Liver (tissue), 8 donors: ENCODE measurements at regions not wholly inside any gene's neighbourhood (a gene's known extent, or its start where the extent isn't known, plus 50 kb on each side); places are given as distances from the start of the nearest gene placed in this dataset.

ENCODE experiments used
- DNase-seq: peaks from one replicate; pipeline ENCODE4 v3.0.0-alpha.2; 2017; ENCODE audit warnings: low spot score
- H3K27ac ChIP-seq, 2 donors: one replicate each; pipeline ENCODE4 v1.7.0; 2013; ENCODE audit warnings: inconsistent platforms in 2 of 2, low read length in 2 of 2, control low read depth in 1 of 2, low read depth in 1 of 2, mild to moderate bottlenecking in 1 of 2
- H3K27me3 ChIP-seq, 4 donors: one replicate each; pipeline versions ENCODE4 v1.6.1 to v1.7.0; 2013; ENCODE audit warnings: low read length in 3 of 4, inconsistent platforms in 1 of 4, mild to moderate bottlenecking in 1 of 4, moderate library complexity in 1 of 4; ENCODE audit not compliant: control insufficient read depth in 4 of 4, insufficient read depth in 4 of 4
- H3K36me3 ChIP-seq, 4 donors: one replicate each; pipeline versions ENCODE4 v1.6.1 to v1.7.0; 2013; ENCODE audit warnings: low read length in 3 of 4, mild to moderate bottlenecking in 3 of 4, low read depth in 1 of 4, moderate library complexity in 1 of 4; ENCODE audit not compliant: control insufficient read depth in 4 of 4, insufficient read depth in 3 of 4
- H3K4me1 ChIP-seq, 4 donors: one replicate each; pipeline versions ENCODE4 v1.6.1 to v1.7.0; 2013; ENCODE audit warnings: low read length in 3 of 4, mild to moderate bottlenecking in 3 of 4, moderate library complexity in 1 of 4; ENCODE audit not compliant: control insufficient read depth in 4 of 4, insufficient read depth in 4 of 4
- H3K4me3 ChIP-seq, 3 donors: one replicate each; pipeline versions ENCODE4 v1.6.1 to v1.7.0; 2013; ENCODE audit warnings: low read length in 3 of 3, control low read depth in 1 of 3, low read depth in 1 of 3, mild to moderate bottlenecking in 1 of 3
- H3K9ac ChIP-seq, 2 donors: one replicate each; pipeline ENCODE4 v1.7.0; 2013; ENCODE audit warnings: low read length in 2 of 2, mild to moderate bottlenecking in 2 of 2, moderate library complexity in 2 of 2, control low read depth in 1 of 2, low read depth in 1 of 2
- H3K9me3 ChIP-seq, 4 donors: one replicate each; pipeline versions ENCODE4 v1.6.1 to v1.7.0; 2013; ENCODE audit warnings: low read length in 3 of 4; ENCODE audit not compliant: control insufficient read depth in 4 of 4
- EGR1 ChIP-seq, 2 donors: IDR thresholded peaks; 2 replicates each; pipeline ENCODE4 v1.6.1; 2016 to 2018; ENCODE audit warnings: antibody characterized with exemption in 2 of 2, low read depth in 2 of 2
- FOXA1 ChIP-seq: IDR thresholded peaks from 2 replicates; pipeline ENCODE4 v1.6.1; 2016; ENCODE audit warnings: antibody characterized with exemption
- FOXA2 ChIP-seq: IDR thresholded peaks from 2 replicates; pipeline ENCODE4 v1.6.1; 2016; ENCODE audit warnings: antibody characterized with exemption
- GABPA ChIP-seq, 2 donors: IDR thresholded peaks in 1 of 2; conservative IDR thresholded peaks in 1 of 2; 2 replicates each; pipeline ENCODE4 v1.6.1; 2016; ENCODE audit warnings: antibody characterized with exemption in 2 of 2, mild to moderate bottlenecking in 1 of 2, moderate library complexity in 1 of 2
- HNF4A ChIP-seq, 2 donors: conservative IDR thresholded peaks; 2 replicates each; pipeline ENCODE4 v1.6.1; 2016; ENCODE audit warnings: antibody characterized with exemption in 2 of 2, mild to moderate bottlenecking in 2 of 2
- HNF4G ChIP-seq: IDR thresholded peaks from 2 replicates; pipeline ENCODE4 v1.6.1; 2016; ENCODE audit warnings: antibody characterized with exemption
- JUND ChIP-seq, 2 donors: IDR thresholded peaks; 2 replicates each; pipeline ENCODE4 v1.6.1; 2016; ENCODE audit warnings: antibody characterized with exemption in 2 of 2
- NR2F2 ChIP-seq: IDR thresholded peaks from 2 replicates; pipeline ENCODE4 v1.6.1; 2016; ENCODE audit warnings: antibody characterized with exemption
- RAD21 ChIP-seq, 2 donors: IDR thresholded peaks; 2 replicates each; pipeline ENCODE4 v1.6.1; 2016; ENCODE audit warnings: antibody characterized with exemption in 2 of 2, mild to moderate bottlenecking in 2 of 2
- RXRA ChIP-seq, 2 donors: IDR thresholded peaks; 2 replicates each; pipeline ENCODE4 v1.6.1; 2017 to 2018; ENCODE audit warnings: antibody characterized with exemption in 2 of 2, mild to moderate bottlenecking in 1 of 2
- SP1 ChIP-seq: IDR thresholded peaks from 2 replicates; pipeline ENCODE4 v1.6.1; 2018; ENCODE audit warnings: antibody characterized with exemption, mild to moderate bottlenecking
- TAF1 ChIP-seq: conservative IDR thresholded peaks from 2 replicates; pipeline ENCODE4 v1.6.1; 2016; ENCODE audit warnings: antibody characterized with exemption, mild to moderate bottlenecking
- YY1 ChIP-seq: IDR thresholded peaks from 2 replicates; pipeline ENCODE4 v1.6.1; 2016; ENCODE audit warnings: antibody characterized with exemption, mild to moderate bottlenecking
- WGBS: extraction: QIAGEN DNeasy Blood & Tissue Kit; methylation state at CpG from one replicate; pipeline ENCODE4 v1.1.7; 2013; 5-methylcytosine and 5-hydroxymethylcytosine counted together
- TF ChIP-seq, protein P1 (sequence below): fragments of 150-350 bp; IDR thresholded peaks from 2 replicates; pipeline ENCODE4 v1.5.1; 2017; ENCODE audit warnings: improper control_type of control experiment, low read depth, low read length; ENCODE audit not compliant: missing input control
- TF ChIP-seq, protein P2 (sequence below): IDR thresholded peaks from 2 replicates; pipeline ENCODE4 v1.6.1; 2016; ENCODE audit warnings: antibody characterized with exemption
- TF ChIP-seq, protein P3 (sequence below): IDR thresholded peaks from 2 replicates; pipeline ENCODE4 v1.6.1; 2016; ENCODE audit warnings: antibody characterized with exemption
- TF ChIP-seq, protein P4 (sequence below): IDR thresholded peaks from 2 replicates; pipeline ENCODE4 v1.6.1; 2016; ENCODE audit warnings: antibody characterized with exemption
- TF ChIP-seq, protein P5 (sequence below): IDR thresholded peaks from 2 replicates; pipeline ENCODE4 v1.6.1; 2016; ENCODE audit warnings: antibody characterized with exemption, mild to moderate bottlenecking
- donor health status: healthy.
- donor health status: healthy.
- donor health status: healthy.
- donor health status: healthy.
- donor health status: healthy.

DNA sequence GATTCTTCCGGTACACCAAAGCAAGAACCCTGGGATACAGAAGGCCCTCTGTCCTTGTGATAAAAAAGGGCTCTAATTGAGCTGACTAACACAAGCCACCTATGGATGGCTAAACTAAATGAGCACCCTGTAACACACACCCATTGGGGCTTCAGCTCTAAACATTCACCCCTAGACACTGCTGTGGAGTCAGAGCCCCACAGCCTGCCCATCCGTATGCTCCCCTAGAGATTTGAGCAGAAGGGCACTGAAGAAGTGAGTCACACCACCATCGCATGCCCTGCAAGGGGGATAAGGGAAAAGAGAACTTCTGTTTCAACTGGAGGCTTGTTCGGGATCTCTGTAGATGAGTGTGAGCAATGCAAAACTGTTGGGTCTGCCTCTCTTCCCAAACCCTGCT lies 545.2 kb downstream of the KCTD8 start:
- no peaks in the 10 kb centered on the region for H3K27me3 ChIP-seq
- no peak overlapping the region for H3K9ac ChIP-seq
- DNase-seq, result no peak
- 90% methylated on average over 4 of the region's 4 CpGs for WGBS
- no peak overlapping the region for H3K27ac ChIP-seq
- no peaks in the 10 kb centered on the region for H3K4me1 ChIP-seq
- no peaks in the 10 kb centered on the region for H3K36me3 ChIP-seq
- TF ChIP-seq, protein P1, sequence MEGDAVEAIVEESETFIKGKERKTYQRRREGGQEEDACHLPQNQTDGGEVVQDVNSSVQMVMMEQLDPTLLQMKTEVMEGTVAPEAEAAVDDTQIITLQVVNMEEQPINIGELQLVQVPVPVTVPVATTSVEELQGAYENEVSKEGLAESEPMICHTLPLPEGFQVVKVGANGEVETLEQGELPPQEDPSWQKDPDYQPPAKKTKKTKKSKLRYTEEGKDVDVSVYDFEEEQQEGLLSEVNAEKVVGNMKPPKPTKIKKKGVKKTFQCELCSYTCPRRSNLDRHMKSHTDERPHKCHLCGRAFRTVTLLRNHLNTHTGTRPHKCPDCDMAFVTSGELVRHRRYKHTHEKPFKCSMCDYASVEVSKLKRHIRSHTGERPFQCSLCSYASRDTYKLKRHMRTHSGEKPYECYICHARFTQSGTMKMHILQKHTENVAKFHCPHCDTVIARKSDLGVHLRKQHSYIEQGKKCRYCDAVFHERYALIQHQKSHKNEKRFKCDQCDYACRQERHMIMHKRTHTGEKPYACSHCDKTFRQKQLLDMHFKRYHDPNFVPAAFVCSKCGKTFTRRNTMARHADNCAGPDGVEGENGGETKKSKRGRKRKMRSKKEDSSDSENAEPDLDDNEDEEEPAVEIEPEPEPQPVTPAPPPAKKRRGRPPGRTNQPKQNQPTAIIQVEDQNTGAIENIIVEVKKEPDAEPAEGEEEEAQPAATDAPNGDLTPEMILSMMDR, result no peak
- TF ChIP-seq, protein P2, sequence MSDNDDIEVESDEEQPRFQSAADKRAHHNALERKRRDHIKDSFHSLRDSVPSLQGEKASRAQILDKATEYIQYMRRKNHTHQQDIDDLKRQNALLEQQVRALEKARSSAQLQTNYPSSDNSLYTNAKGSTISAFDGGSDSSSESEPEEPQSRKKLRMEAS, result no peak
- TF ChIP-seq HNF4A (conservative IDR thresholded peaks at IDR 0.05) (no peak), GABPA (IDR thresholded peaks at IDR 0.05 in 1 of 2, conservative IDR thresholded peaks at IDR 0.05 in 1 of 2) (no peak), RAD21 (IDR thresholded peaks at IDR 0.05) (no peak), HNF4G (no peak), NR2F2 (no peak), SP1 (no peak), EGR1 (IDR thresholded peaks at IDR 0.05; ENCODE audit: low read depth in 2 of 2) (no peak), TAF1 (no peak)
- H3K9me3 ChIP-seq, result no peaks in the 10 kb centered on the region
- no peak overlapping the region for H3K4me3 ChIP-seq

DNA sequence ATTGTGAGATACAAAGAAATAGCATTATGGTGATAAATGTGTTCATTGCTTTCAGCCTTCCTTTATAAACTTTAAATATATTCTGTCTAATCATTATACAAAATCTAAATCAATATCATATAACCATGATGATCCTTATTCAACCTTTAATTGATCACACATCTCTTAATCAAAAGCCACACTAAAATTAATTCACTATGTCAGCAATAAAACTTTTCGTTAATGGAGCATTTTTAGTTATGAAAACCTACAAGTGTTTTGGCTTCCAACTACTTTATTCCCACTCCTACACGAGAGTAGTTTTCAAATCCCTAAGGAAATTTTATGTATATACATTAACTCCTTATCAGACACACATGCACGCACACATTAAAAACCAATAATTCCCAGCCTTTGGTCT lies 530.2 kb downstream of the KCTD8 start:
- Histone ChIP-seq H3K4me3 (no peak overlapping the region), H3K27ac (no peak overlapping the region), H3K27me3 (no peaks in the 10 kb centered on the region), H3K4me1 (no peaks in the 10 kb centered on the region), H3K36me3 (no peaks in the 10 kb centered on the region), H3K9me3 (peaks cover 0 to 3% (median under 1%) of the 10 kb centered on the region in 4 donors), H3K9ac (no peak overlapping the region)
- WGBS, result 79% methylated on average over 3 of the region's 3 CpGs
- TF ChIP-seq, protein P3, sequence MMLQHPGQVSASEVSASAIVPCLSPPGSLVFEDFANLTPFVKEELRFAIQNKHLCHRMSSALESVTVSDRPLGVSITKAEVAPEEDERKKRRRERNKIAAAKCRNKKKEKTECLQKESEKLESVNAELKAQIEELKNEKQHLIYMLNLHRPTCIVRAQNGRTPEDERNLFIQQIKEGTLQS, result no peak
- TF ChIP-seq SP1, result no peak
- no peak for TF ChIP-seq FOXA1
- TF ChIP-seq, protein P1, result no peak
- TF ChIP-seq, protein P4, sequence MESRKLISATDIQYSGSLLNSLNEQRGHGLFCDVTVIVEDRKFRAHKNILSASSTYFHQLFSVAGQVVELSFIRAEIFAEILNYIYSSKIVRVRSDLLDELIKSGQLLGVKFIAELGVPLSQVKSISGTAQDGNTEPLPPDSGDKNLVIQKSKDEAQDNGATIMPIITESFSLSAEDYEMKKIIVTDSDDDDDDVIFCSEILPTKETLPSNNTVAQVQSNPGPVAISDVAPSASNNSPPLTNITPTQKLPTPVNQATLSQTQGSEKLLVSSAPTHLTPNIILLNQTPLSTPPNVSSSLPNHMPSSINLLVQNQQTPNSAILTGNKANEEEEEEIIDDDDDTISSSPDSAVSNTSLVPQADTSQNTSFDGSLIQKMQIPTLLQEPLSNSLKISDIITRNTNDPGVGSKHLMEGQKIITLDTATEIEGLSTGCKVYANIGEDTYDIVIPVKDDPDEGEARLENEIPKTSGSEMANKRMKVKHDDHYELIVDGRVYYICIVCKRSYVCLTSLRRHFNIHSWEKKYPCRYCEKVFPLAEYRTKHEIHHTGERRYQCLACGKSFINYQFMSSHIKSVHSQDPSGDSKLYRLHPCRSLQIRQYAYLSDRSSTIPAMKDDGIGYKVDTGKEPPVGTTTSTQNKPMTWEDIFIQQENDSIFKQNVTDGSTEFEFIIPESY, result no peak
- no peak for TF ChIP-seq HNF4A (conservative IDR thresholded peaks at IDR 0.05)
- no peak for TF ChIP-seq JUND (IDR thresholded peaks at IDR 0.05)
- TF ChIP-seq GABPA (IDR thresholded peaks at IDR 0.05 in 1 of 2, conservative IDR thresholded peaks at IDR 0.05 in 1 of 2), result no peak
- TF ChIP-seq, protein P2, result no peak
- no peak for TF ChIP-seq YY1
- no peak for TF ChIP-seq EGR1 (IDR thresholded peaks at IDR 0.05; ENCODE audit: low read depth in 2 of 2)
- no peak for TF ChIP-seq HNF4G
- TF ChIP-seq RXRA (IDR thresholded peaks at IDR 0.05), result no peak
- TF ChIP-seq RAD21 (IDR thresholded peaks at IDR 0.05), result no peak
- no peak for TF ChIP-seq NR2F2
- no peak for TF ChIP-seq TAF1
- TF ChIP-seq, protein P5, sequence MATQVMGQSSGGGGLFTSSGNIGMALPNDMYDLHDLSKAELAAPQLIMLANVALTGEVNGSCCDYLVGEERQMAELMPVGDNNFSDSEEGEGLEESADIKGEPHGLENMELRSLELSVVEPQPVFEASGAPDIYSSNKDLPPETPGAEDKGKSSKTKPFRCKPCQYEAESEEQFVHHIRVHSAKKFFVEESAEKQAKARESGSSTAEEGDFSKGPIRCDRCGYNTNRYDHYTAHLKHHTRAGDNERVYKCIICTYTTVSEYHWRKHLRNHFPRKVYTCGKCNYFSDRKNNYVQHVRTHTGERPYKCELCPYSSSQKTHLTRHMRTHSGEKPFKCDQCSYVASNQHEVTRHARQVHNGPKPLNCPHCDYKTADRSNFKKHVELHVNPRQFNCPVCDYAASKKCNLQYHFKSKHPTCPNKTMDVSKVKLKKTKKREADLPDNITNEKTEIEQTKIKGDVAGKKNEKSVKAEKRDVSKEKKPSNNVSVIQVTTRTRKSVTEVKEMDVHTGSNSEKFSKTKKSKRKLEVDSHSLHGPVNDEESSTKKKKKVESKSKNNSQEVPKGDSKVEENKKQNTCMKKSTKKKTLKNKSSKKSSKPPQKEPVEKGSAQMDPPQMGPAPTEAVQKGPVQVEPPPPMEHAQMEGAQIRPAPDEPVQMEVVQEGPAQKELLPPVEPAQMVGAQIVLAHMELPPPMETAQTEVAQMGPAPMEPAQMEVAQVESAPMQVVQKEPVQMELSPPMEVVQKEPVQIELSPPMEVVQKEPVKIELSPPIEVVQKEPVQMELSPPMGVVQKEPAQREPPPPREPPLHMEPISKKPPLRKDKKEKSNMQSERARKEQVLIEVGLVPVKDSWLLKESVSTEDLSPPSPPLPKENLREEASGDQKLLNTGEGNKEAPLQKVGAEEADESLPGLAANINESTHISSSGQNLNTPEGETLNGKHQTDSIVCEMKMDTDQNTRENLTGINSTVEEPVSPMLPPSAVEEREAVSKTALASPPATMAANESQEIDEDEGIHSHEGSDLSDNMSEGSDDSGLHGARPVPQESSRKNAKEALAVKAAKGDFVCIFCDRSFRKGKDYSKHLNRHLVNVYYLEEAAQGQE, result no peak
- no peak for TF ChIP-seq FOXA2
- DNase-seq, result no peak
